SH-SY5Y (cell line): ENCODE measurements at regions not wholly inside any gene's neighbourhood (a gene's known extent, or its start where the extent isn't known, plus 50 kb on each side); places are given as distances from the start of the nearest gene placed in this dataset.

Experiments
- GATA2 ChIP-seq: IDR thresholded peaks from 2 replicates; pipeline ENCODE4 v1.6.1; 2011; ENCODE audit warnings: mild to moderate bottlenecking, low read depth, low read length
- GATA3 ChIP-seq: IDR thresholded peaks from 2 replicates; pipeline ENCODE4 v1.6.1; 2011; ENCODE audit warnings: low read depth, mild to moderate bottlenecking, low read length, moderate library complexity

DNA sequence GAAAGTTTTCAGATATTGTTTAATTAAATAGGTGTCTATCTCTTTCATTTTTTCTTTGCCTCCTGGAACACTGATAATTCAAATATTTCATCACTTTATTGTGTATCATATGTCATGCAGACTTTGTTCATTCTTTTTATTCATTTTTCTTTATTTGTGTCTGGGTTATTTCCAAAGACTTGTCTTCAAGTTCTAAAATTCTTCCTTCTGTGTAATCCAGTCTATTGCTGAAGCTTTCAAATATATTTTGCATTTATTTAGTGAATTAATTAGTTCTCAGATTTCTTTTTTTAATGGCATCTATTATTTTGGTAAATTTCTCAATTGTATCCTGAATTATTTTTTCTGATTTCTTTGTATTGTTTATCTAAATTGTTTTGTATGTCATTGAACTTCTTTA lies 70.1 kb downstream of the ZNF330 start:
- TF ChIP-seq GATA2, result no peak
- no peak for TF ChIP-seq GATA3

DNA sequence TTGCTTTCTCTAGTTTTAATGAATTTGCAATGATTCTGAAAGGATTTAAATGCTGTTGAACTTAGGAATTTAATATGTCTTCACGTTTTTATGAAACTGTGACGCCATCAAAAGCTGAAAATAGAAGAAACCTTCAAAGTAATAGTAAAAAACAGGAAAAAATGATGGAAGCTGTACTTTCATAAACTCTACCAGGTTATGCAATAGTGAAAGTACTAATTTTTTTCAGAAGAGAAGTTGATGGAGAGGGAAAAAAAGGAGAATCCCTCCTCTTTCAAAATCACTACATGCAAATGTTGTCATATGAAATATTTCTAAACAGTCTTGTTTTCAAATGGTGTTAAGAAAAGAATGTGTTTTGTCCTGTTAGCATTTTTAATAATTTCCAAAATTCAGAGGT lies 73.6 kb downstream of the ZNF330 start:
- TF ChIP-seq GATA2 (no peak), GATA3 (no peak)

DNA sequence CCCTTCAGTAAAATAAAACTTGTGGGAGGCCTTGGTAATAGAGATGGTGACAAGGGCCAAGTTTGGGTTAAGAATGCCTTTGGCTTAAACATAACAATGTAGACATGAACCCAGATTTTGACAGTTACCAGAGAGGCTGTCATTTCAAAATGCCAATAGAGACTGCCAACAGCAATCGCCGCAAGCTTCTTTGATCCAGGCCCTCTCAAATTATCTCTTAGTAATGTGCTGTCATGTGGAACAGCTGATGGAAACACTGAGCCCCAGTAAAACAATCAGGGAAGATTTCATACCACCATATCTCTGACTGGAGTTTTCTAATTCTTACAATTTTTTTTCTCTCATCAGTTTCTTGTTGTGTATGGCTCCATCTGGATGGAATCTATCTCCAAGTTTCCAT lies 80.5 kb downstream of the ZNF330 start:
- no peak for TF ChIP-seq GATA2
- TF ChIP-seq GATA3, result no peak

DNA sequence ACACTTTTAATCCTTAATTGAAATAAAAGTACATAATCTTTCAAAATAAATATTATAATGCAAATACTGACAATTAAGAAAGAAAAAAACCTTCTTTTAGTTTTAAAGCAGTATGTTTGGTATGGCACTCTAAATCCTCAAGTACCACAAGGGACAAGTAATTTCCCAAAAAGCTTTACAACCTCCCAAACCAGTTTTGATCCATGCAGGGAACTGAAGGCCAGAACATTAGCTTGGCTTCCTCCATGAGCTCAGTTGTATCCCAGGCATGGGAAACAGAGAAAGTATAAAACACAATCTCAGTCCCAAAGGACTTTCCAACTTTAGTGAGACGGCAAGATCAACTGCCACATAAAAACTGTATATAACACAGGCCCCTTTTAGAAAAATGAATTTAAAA lies 82.2 kb downstream of the ZNF330 start:
- TF ChIP-seq GATA3 (no peak), GATA2 (no peak)

DNA sequence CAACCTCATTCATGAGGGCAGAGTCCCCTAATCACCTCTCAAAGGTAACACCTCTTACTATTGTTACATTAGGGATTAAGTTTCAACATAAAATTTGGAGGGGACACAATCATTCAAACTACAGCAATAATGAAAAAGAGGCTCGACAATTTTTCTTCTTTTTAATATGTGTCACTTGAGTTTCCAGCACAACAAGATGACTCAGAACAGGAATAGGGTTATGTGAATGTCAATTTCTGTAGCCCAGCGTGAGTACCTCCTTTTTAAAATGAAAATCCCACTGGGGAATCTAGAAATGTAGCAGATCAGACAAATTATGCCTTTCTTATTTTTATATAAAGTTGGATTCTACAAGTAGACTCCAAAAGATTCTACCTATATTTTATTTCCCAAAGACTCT lies 83.7 kb downstream of the ZNF330 start:
- TF ChIP-seq GATA3, result no peak
- TF ChIP-seq GATA2, result no peak

DNA sequence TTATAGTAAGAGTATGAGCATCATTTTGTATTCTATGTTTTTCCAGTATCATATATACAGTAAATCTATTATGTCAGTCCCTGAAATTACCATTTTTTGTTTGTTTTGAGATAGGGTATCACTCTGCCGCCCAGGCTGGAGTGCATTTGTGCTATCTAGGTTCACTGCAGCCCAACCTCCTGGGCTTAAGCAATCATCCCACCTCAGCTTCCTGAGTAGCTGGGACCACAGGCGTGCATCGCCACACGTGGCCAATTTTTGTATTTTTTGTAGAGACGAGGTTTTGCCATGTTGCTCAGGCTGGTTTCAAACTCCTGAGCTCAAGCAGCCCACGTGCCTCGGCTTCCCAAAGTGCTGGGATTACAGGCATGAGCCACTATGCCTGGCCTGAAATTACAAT lies 85.6 kb downstream of the ZNF330 start:
- TF ChIP-seq GATA2 (no peak), GATA3 (no peak)

DNA sequence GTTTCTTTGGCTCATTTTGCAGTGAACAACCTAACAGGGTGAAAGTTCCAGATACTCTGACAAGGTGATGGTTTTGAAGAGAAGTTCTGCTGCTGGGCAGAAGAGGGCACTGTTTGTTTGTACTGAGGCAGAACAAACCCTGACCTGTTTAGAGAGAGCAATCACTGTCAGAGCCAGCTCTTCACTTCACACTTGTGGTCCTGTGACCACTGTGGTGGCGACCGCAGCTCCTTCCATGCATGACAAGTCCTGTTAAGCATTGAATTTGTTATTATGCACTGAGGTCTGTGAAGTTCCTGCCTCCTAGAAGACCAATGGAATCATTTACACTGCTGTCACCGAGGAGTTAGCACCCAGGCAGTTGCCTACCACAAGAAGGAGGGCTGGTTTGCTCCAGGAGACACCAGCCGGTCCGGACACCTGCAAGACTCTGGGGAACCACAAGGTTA lies 86.6 kb downstream of the ZNF330 start:
- TF ChIP-seq GATA2, result no peak
- no peak for TF ChIP-seq GATA3

DNA sequence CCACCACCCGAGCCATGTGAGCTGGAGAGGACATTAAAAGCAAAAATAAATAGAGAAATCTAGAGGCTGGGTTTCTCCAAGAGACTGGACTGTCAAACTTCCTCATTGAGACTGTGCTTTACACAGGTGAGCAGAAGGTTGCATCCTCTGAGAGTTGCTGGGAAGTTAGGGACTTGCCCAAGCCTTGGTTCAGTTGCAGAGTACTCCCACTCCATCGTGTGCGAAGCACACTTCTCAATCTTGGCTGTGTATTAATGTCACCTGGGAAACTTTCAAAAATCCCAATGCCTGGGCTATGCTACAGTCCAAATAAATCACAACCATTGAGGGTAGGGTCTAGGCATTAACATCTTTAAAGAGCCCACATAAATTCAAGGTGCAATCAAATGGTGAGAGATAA lies 89.2 kb downstream of the ZNF330 start:
- TF ChIP-seq GATA2 (no peak), GATA3 (no peak)

DNA sequence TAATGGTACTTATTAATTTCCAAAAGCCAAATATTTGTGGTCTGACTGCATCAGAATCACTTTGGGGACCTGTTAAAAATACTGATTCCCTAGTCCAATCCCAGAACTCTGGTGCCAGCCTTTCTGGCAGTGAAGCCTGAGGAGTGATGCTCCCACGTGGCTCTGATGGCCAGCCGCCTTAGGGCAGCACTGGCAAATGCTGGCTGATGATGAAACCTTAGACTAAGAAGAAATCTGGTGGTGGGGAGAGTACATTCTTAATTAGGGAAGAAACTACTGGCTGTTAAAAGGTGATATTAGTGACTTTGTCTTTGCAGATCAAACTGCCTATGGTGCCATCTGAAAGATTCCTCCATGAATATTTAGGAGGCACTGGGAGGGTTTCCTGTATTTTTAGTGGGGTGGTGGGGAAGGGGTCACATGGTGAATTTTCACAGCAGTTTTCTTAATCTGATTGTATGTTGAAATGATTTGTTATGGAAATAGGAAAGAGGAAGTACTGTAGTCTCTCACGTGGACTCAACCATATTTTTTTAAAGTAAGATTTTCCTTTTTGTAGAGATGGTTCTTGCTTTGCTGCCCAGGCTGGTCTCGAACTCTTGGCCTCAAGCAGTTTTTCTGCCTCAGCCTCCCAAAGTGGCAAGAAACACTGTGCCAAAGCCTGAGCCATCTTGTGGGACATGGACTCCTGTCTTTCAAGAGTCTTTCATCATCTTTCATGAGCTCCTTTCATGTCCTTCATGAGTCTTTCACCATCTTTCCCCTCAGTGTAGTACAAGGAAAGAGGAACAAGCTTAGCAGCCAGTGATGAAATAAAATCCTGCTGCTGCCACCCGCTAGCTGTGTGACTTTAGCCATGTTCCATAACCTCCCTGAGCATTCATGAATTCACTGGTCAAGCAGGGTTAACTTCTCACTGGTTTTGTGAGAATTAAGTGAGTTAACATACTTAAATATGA lies 90.8 kb downstream of the ZNF330 start:
- TF ChIP-seq GATA2 (no peak), GATA3 (no peak)

DNA sequence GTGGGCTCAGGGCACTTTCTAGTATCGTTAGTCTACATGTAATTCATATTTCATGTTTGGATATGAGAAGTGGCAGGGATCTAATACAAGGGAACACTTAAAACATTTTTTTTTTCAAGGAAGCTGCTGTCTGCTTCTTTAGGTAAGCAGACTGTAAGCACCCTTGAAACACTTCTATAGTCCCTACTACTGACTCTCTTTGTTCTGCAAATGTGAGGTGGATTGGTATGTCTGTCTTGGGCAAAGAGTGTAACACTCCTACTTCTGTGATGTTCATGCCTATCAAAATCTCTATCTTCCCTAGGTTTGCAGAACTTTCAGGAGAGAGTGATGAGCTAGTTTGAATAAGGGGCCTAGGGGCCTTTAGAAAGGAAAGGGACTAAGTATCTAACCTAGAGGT lies 93.9 kb downstream of the ZNF330 start:
- TF ChIP-seq GATA3 (no peak), GATA2 (no peak)

DNA sequence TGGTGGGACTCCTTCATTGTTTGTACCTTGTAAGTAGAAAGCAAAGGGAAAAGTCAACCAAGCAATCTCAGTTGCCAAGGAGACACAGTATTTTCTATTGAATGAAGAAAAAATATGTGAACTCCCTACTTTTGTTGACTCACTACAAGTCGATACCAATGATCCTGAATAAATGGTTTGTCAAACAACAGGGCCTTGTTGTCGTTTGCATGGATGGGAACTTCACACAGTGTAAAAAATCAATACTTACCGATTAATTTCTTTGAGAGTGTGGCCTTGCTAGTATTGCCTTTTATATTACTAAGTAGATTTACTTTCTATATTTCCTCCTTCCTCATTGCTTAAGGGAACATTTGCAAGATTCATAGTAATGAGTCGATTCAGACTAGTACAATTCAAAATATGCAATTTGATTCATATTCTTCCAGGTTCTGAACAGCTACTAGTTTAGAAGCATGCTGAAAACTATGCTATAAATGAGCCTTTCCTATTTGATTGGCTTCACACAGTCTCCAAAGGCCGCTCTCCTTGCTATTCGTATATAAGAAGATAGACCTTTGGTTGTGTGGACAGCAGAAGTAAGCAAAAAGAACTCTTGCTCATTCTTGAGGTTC lies 108.0 kb downstream of the ZNF330 start:
- no peak for TF ChIP-seq GATA2
- TF ChIP-seq GATA3, result no peak

DNA sequence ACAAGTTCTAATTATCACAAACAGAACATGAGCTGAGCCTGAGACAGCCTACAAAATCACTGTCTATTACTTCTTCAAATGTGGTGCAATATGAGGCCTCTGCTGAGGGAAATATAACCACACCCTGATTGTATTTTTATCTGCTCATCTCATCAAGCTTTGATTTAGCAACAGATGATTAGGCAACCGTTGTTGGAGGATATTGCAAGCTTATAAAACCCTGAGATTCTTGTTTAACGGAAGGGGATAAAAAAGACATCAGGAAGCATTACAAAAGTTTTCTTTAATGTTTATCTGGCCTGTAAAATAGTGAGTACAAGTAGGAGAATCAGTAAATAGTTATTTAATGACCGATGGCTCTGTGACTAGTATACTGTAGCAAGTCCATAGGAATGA lies 108.5 kb downstream of the ZNF330 start:
- TF ChIP-seq GATA3 (no peak), GATA2 (no peak)

DNA sequence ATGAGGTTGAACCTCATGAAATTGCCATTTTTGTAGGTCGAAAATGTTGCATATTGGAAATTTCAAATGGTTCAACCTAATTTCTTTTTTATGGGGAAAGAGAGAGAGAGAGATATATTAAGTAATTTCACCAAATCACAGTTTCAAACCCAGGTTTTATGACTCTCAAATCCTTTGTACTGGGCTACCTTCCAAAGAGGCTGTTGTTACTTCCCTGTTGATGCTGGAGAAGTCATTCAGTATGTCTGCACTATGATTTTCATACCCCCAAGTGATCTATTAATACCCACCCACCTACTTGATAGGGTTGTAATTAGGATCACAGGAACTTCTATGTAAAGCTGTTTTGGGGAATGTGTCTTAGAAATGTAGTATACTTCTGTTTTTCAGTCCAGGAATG lies 109.9 kb downstream of the ZNF330 start:
- TF ChIP-seq GATA2, result no peak
- TF ChIP-seq GATA3, result no peak

DNA sequence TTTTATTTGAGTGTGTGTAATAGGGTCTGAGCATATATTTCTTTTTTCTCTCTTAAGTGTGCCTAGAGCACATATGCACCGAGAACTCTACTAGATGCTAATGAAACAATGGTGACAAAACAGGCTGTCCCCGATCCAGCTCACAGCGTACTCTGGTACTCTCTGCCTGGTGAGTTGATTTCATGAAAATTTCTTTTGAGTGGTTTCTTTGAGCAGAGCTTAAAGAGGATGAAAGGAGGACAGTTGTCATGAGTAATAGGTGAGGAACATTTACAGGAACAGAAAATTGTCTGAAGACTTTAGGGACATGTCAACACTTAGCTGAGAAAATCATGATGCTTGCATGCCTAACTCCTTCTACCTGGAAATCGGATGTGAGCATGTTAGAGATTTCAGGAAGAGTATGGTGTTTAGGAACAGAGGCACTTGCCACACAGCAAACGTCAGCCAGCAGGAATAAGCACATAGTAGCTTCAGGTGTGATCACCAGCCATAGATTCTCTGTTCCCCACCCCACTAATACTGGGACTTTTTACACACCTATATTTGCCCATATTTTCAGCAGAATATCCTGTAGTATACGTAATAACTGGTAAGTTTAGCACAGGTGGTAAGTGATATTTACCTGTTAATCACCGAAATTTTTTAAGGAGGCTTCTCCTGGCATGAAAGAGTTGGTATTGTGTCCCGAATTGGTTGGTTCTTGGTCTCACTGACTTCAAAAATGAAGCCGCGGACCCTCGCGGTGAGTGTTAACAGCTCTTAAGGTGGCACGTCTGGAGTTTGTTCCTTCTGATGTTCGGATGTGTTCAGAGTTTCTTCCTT lies 111.1 kb downstream of the ZNF330 start:
- TF ChIP-seq GATA2 (no peak), GATA3 (no peak)

DNA sequence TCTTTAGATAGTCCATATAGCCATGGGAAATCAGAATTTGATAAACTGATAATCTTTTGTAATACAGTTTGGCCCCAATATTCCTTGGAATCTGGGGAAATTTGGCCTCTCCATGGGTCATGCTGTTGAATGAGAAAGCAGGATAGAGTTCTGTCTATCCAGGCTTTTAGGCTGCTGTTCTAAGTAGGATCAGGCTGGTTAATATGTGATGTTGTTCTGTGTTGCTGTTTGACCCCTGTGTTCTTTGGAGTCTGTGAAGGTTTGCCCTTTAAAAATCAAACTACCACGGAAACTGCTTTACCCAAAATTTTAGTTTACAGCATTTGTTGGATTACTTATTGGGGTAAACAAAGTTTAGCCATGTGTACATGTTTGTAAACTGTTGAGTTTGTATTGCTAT lies 114.5 kb downstream of the ZNF330 start:
- TF ChIP-seq GATA3, result no peak
- TF ChIP-seq GATA2, result no peak
